IgD-negative memory B cell (primary cell): ENCODE measurements at regions not wholly inside any gene's neighbourhood (a gene's known extent, or its start where the extent isn't known, plus 50 kb on each side); places are given as distances from the start of the nearest gene placed in this dataset.

Experiments used
- H3K27ac Mint-ChIP-seq, 3 donors: one replicate each; pipeline ENCODE4 v1.8.0; 2020 to 2022; ENCODE audit warnings: mild to moderate bottlenecking in 3 of 3, mixed read lengths in 3 of 3, moderate library complexity in 1 of 3
- H3K27me3 Mint-ChIP-seq: one replicate; pipeline ENCODE4 v1.8.0; 2021; ENCODE audit warnings: mixed read lengths
- H3K36me3 Mint-ChIP-seq: one replicate; pipeline ENCODE4 v1.8.0; 2020; ENCODE audit warnings: mild to moderate bottlenecking, mixed read lengths
- H3K4me1 Mint-ChIP-seq, 3 donors: one replicate each; pipeline ENCODE4 v1.8.0; 2020 to 2022; ENCODE audit warnings: mixed read lengths in 3 of 3, mild to moderate bottlenecking in 1 of 3
- H3K4me3 Mint-ChIP-seq, 4 donors: one replicate each; pipeline ENCODE4 v1.8.0; 2020 to 2022; ENCODE audit warnings: mild to moderate bottlenecking in 4 of 4, mixed read lengths in 4 of 4, moderate library complexity in 3 of 4
- H3K9me3 Mint-ChIP-seq, 3 donors: one replicate each; pipeline ENCODE4 v1.8.0; 2020 to 2021; ENCODE audit warnings: mixed read lengths in 3 of 3, mild to moderate bottlenecking in 1 of 3

- H3K27ac Mint-ChIP-seq, result no peak overlapping the region
- H3K4me1 Mint-ChIP-seq, result peaks cover 11 to 16% (median 13%) of the 10 kb centered on the region in 3 donors
- peak overlapping the region in 1 of 4 donors; percentile 47 for H3K4me3 Mint-ChIP-seq
These were observed 89.6 kb upstream of the IVNS1ABP start for GRCh38 chr1:185406691-185407009.

DNA sequence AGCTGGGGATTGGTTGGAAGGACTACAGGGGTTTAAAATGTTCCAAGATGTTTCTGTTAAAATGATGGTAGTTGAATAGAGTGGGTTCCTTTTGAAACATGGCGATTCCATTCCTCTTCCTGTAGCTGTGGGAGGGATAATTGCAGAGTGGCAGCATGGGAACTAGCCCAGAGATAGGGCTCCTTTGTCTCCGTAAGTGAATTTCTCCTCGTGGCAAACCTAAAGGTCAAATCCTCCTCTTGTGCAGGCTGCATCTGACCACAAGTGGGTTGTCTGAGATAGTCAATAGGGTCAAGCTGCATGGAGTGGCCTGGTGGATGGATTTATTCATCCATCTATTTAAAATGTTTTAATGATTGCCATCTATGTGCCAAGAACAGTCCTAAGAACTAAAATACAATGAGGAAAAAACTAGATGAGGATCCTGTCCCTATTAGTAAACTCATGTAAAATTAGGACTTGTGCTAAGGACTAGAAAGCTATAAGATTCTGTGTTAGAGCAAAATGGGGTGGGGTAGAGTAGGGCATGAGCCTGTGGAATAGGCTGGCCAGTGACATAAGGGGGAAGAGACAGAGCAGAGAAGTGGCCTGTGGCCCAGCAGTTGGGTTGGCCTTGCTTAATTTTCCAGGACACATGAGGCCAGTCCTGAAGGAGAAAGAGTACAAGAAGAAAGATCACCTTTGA, 89.1 kb upstream of the IVNS1ABP start:
- peak overlapping the region in 2 of 4 donors; percentile 1 to 47 for H3K4me3 Mint-ChIP-seq
- peaks cover 0 to 7% (median 1%) of the 10 kb centered on the region in 3 donors for H3K9me3 Mint-ChIP-seq
- H3K27ac Mint-ChIP-seq, result no peak overlapping the region
- peaks cover 11 to 16% (median 13%) of the 10 kb centered on the region in 3 donors for H3K4me1 Mint-ChIP-seq
- H3K36me3 Mint-ChIP-seq, result no peaks in the 10 kb centered on the region
- peaks cover 1% of the 10 kb centered on the region for H3K27me3 Mint-ChIP-seq

More at GRCh38 chr1:185406691-185407009, 89.6 kb upstream of the IVNS1ABP start:
- Mint-ChIP-seq H3K9me3 (peaks cover 0 to 7% (median 1%) of the 10 kb centered on the region in 3 donors), H3K36me3 (no peaks in the 10 kb centered on the region), H3K27me3 (peaks cover 1% of the 10 kb centered on the region)

DNA sequence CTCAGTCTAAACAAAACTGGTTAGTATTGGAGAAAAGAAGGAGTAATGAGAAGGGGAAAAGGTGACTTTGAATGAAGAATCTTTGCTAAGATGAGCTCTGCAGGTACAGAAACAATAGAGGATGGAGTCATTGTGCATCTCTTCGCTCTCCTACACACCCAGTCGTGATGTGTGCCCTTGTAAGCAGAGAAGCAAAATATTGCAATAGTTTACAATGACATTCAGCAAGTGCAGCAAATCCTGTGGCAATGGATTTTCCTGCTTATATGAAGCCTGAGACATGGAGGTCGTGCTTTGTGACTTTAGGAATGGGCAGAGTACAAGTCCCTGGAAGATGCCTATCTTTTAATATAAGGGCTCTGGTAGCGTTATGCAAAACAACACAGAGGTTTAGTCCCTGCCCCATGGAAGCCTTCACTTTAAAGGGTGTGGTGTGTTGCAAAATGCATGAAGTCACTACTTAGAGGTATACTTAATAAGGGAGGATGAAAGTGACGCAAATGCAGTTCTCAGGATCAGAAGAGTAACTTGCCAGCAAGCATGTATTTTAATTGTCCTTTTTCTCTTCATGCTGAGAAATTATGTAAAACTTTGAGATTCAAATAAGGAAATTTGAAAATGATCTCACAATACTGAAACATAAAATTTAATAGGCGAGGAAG, 88.0 kb upstream of the IVNS1ABP start:
- no peak overlapping the region for H3K4me3 Mint-ChIP-seq
- H3K27ac Mint-ChIP-seq, result no peak overlapping the region

DNA sequence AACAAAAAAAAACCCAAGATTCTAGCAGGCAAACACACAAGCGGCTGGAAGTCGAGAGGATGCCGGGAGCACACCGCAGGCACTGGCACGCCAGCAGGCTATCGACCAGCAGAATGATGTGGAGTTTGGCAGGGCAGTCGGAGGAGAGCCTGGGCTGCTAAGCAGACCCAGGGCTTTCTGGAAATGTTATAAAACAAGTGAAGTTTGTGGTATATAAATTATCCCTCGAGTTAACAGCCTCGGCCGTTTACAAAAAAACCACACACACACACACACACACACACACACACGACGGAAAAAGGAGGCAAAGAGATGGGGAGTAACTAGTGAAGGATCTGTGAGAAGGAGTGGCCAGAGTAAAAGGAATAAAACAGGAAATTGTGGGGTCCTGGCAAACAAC, 87.2 kb upstream of the IVNS1ABP start:
- no peak overlapping the region for H3K4me3 Mint-ChIP-seq
- H3K27me3 Mint-ChIP-seq, result peaks cover 1% of the 10 kb centered on the region
- H3K9me3 Mint-ChIP-seq, result peaks cover 0 to 5% (median 1%) of the 10 kb centered on the region in 3 donors
- peaks cover 9 to 10% (median 10%) of the 10 kb centered on the region in 3 donors for H3K4me1 Mint-ChIP-seq
- no peak overlapping the region for H3K27ac Mint-ChIP-seq
- no peaks in the 10 kb centered on the region for H3K36me3 Mint-ChIP-seq

More for the DNA sequence above, 88.0 kb upstream of the IVNS1ABP start:
- Mint-ChIP-seq H3K4me1 (peaks cover 10 to 13% (median 11%) of the 10 kb centered on the region in 3 donors), H3K9me3 (peaks cover 0 to 7% (median 1%) of the 10 kb centered on the region in 3 donors), H3K27me3 (peaks cover 1% of the 10 kb centered on the region), H3K36me3 (no peaks in the 10 kb centered on the region)

- H3K27me3 Mint-ChIP-seq, result peaks cover 1% of the 10 kb centered on the region
- no peak overlapping the region for H3K4me3 Mint-ChIP-seq
- peak overlapping the region in 1 of 3 donors; percentile 15 for H3K27ac Mint-ChIP-seq
- peaks cover 0 to 2% (median 0%) of the 10 kb centered on the region in 3 donors for H3K4me1 Mint-ChIP-seq
- no peaks in the 10 kb centered on the region for H3K36me3 Mint-ChIP-seq
- H3K9me3 Mint-ChIP-seq, result peaks cover 0 to 5% (median 1%) of the 10 kb centered on the region in 3 donors
These were observed 85.9 kb upstream of the IVNS1ABP start for GRCh38 chr1:185402930-185403329.

- peaks cover 1% of the 10 kb centered on the region for H3K36me3 Mint-ChIP-seq
- H3K4me1 Mint-ChIP-seq, result peaks cover 0 to 2% (median 0%) of the 10 kb centered on the region in 3 donors
- no peaks in the 10 kb centered on the region for H3K9me3 Mint-ChIP-seq
- no peak overlapping the region for H3K27ac Mint-ChIP-seq
- peaks cover 1% of the 10 kb centered on the region for H3K27me3 Mint-ChIP-seq
- no peak overlapping the region for H3K4me3 Mint-ChIP-seq
These were observed 84.0 kb upstream of the IVNS1ABP start for GRCh38 chr1:185401019-185401418.

GRCh38 chr1:185400052-185400451, 83.0 kb upstream of the IVNS1ABP start:
- Mint-ChIP-seq H3K4me3 (no peak overlapping the region), H3K27me3 (peaks cover 1% of the 10 kb centered on the region), H3K36me3 (peaks cover 1% of the 10 kb centered on the region), H3K4me1 (peaks cover 0 to 2% (median 0%) of the 10 kb centered on the region in 3 donors), H3K27ac (no peak overlapping the region), H3K9me3 (no peaks in the 10 kb centered on the region)

DNA sequence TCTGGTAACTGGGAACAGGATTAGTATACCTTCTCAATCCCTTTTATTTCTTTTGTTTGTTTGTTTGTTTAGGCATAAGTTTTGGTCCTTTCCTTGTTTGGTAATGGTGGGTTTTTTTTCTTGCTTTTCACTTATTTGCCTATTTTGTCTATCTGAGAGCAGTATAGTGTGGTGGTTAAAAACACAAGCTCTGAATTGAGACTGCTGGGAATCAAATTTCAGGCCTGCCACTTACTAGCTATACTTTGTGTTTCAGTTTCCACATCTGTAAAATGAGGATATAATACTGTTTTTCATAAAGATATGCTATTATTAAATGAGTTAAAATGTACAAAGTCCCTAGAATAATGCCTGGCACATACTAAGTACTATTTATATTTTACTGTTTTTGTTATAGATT, 81.6 kb upstream of the IVNS1ABP start:
- peak overlapping the region in 1 of 3 donors; percentile 23 for H3K27ac Mint-ChIP-seq

DNA sequence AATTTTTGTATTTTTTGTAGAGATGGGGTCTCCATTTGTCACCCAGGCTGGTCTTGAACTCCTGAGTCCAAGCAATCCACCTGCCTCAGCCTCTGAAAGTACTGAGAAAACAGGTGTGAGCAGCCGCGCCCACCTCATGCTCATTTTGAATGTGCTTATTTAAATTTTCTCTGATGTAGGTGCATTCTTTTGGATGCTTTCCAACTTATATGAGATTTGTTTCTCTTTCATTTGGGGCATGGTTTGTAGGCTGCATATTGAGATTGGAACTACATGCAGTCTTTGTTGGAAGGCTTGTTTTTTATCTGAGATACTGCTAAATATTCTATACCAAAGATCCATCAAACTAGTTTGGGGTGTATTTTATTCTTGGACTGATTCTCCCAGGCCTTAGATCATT, 81.0 kb upstream of the IVNS1ABP start:
- peak overlapping the region in 1 of 3 donors; percentile 23 for H3K27ac Mint-ChIP-seq

More for the DNA sequence above, 81.6 kb upstream of the IVNS1ABP start:
- Mint-ChIP-seq H3K4me1 (peaks cover 0 to 2% (median 0%) of the 10 kb centered on the region in 3 donors), H3K4me3 (no peak overlapping the region), H3K36me3 (peaks cover 1% of the 10 kb centered on the region), H3K9me3 (no peaks in the 10 kb centered on the region), H3K27me3 (peaks cover 1% of the 10 kb centered on the region)

GRCh38 chr1:185397183-185397582, 80.1 kb upstream of the IVNS1ABP start:
- Mint-ChIP-seq H3K4me3 (no peak overlapping the region), H3K27me3 (no peaks in the 10 kb centered on the region), H3K27ac (no peak overlapping the region), H3K36me3 (peaks cover 1% of the 10 kb centered on the region), H3K4me1 (peaks cover 0 to 2% (median 0%) of the 10 kb centered on the region in 3 donors), H3K9me3 (no peaks in the 10 kb centered on the region)

More for the DNA sequence above, 81.0 kb upstream of the IVNS1ABP start:
- peaks cover 0 to 2% (median 0%) of the 10 kb centered on the region in 3 donors for H3K4me1 Mint-ChIP-seq
- H3K27me3 Mint-ChIP-seq, result peaks cover under 1% of the 10 kb centered on the region
- H3K36me3 Mint-ChIP-seq, result peaks cover 1% of the 10 kb centered on the region
- H3K4me3 Mint-ChIP-seq, result no peak overlapping the region
- H3K9me3 Mint-ChIP-seq, result no peaks in the 10 kb centered on the region

- Mint-ChIP-seq H3K36me3 (peaks cover 1% of the 10 kb centered on the region), H3K4me1 (peaks cover 0 to 2% (median 0%) of the 10 kb centered on the region in 3 donors), H3K9me3 (no peaks in the 10 kb centered on the region), H3K27me3 (no peaks in the 10 kb centered on the region), H3K27ac (no peak overlapping the region), H3K4me3 (no peak overlapping the region)
These were observed 79.1 kb upstream of the IVNS1ABP start for GRCh38 chr1:185396126-185396525.

DNA sequence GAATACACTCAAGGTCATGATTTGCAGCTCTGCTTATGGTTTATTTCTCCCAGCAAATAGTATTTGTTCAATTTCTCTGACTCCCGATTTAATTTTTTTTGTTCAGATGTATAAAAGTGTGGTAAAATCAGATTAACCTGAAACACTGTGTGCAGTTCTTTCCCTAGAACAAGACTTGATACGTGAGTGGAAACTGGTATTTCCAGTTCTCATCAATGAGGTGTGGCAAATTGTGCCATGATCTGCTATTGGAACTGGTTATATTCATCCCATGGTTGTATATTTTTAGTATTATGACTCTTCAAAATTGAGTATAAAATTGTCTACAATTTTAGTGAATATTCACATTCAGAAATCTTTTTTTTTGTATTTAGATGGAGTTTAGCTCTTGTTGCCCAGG, 76.8 kb upstream of the IVNS1ABP start:
- H3K27ac Mint-ChIP-seq, result no peak overlapping the region
- no peaks in the 10 kb centered on the region for H3K9me3 Mint-ChIP-seq
- no peak overlapping the region for H3K4me3 Mint-ChIP-seq
- H3K27me3 Mint-ChIP-seq, result no peaks in the 10 kb centered on the region
- peaks cover 1% of the 10 kb centered on the region for H3K36me3 Mint-ChIP-seq
- H3K4me1 Mint-ChIP-seq, result peaks cover 0 to 2% (median 0%) of the 10 kb centered on the region in 3 donors

- H3K4me1 Mint-ChIP-seq, result peaks cover 0 to 2% (median 0%) of the 10 kb centered on the region in 3 donors
- H3K9me3 Mint-ChIP-seq, result no peaks in the 10 kb centered on the region
- H3K27ac Mint-ChIP-seq, result no peak overlapping the region
- H3K36me3 Mint-ChIP-seq, result peaks cover 1% of the 10 kb centered on the region
- no peak overlapping the region for H3K4me3 Mint-ChIP-seq
- no peaks in the 10 kb centered on the region for H3K27me3 Mint-ChIP-seq
These were observed 76.2 kb upstream of the IVNS1ABP start for GRCh38 chr1:185393205-185393604.

DNA sequence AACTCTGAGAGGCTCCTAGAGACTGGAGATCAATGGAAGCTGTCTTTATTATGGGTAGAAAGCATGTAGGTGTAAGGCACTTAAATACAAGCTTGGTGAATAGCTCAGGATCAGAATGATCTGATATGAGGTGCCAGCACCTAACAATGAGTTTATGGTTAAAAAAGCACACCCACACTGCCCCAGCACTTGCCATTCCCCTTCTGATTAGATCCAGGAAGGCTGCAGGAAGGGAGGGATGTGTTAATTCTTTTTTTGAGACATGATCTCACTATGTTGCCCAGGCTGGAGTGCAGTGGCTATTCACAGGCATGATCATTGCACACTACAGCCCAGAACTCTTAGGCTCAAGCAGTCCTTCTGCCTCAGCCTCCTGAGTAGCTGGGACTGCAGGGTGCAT, 71.8 kb upstream of the IVNS1ABP start:
- no peaks in the 10 kb centered on the region for H3K9me3 Mint-ChIP-seq
- no peak overlapping the region for H3K4me3 Mint-ChIP-seq
- peaks cover 0 to 2% (median 1%) of the 10 kb centered on the region in 3 donors for H3K4me1 Mint-ChIP-seq
- H3K27ac Mint-ChIP-seq, result no peak overlapping the region
- no peaks in the 10 kb centered on the region for H3K27me3 Mint-ChIP-seq
- no peaks in the 10 kb centered on the region for H3K36me3 Mint-ChIP-seq

GRCh38 chr1:185388346-185388745, 71.3 kb upstream of the IVNS1ABP start:
- Mint-ChIP-seq H3K4me1 (peaks cover 0 to 2% (median 1%) of the 10 kb centered on the region in 3 donors), H3K9me3 (peaks cover 0 to 1% (median 0%) of the 10 kb centered on the region in 3 donors), H3K4me3 (no peak overlapping the region)

More at GRCh38 chr1:185388346-185388745, 71.3 kb upstream of the IVNS1ABP start:
- no peaks in the 10 kb centered on the region for H3K36me3 Mint-ChIP-seq
- no peak overlapping the region for H3K27ac Mint-ChIP-seq
- H3K27me3 Mint-ChIP-seq, result no peaks in the 10 kb centered on the region
